Thymus (tissue), 11 donors: ENCODE measurements at regions not wholly inside any gene's neighbourhood (a gene's known extent, or its start where the extent isn't known, plus 50 kb on each side); places are given as distances from the start of the nearest gene placed in this dataset.

Experiments used
- DNase-seq, 9 donors: peaks; one replicate each; pipeline ENCODE4 v3.0.0-alpha.2; 2013; ENCODE audit warnings: low spot score in 9 of 9, low read depth in 6 of 9, missing footprints in 1 of 9
- H3K27ac ChIP-seq, 2 donors: one replicate each; pipeline ENCODE4 v1.5.1; 2013; ENCODE audit warnings: control low read depth in 1 of 2, low read depth in 1 of 2, low read length in 1 of 2, mild to moderate bottlenecking in 1 of 2, moderate library complexity in 1 of 2
- H3K27me3 ChIP-seq, 2 donors: one replicate each; pipeline ENCODE4 v1.5.1; 2013; ENCODE audit warnings: low read length in 1 of 2; ENCODE audit not compliant: control insufficient read depth in 2 of 2, insufficient read depth in 1 of 2
- H3K36me3 ChIP-seq, 2 donors: one replicate each; pipeline ENCODE4 v1.5.1; 2013; ENCODE audit warnings: low read length in 1 of 2, mild to moderate bottlenecking in 1 of 2, moderate library complexity in 1 of 2; ENCODE audit not compliant: control insufficient read depth in 2 of 2, insufficient read depth in 2 of 2
- H3K4me1 ChIP-seq, 2 donors: one replicate each; pipeline ENCODE4 v1.5.1; 2013; ENCODE audit warnings: low read length in 2 of 2; ENCODE audit not compliant: control insufficient read depth in 2 of 2, insufficient read depth in 2 of 2
- H3K4me3 ChIP-seq, 2 donors: one replicate each; pipeline ENCODE4 v1.5.1; 2013; ENCODE audit warnings: low read length in 2 of 2, control low read depth in 1 of 2, mild to moderate bottlenecking in 1 of 2
- H3K9me3 ChIP-seq, 2 donors: one replicate each; pipeline ENCODE4 v1.5.1; 2013; ENCODE audit warnings: low read length in 1 of 2, mild to moderate bottlenecking in 1 of 2; ENCODE audit not compliant: control insufficient read depth in 2 of 2, insufficient read depth in 1 of 2
- WGBS: extraction: QIAGEN DNeasy Blood & Tissue Kit; methylation state at CpG from one replicate; pipeline ENCODE4 v1.1.7; 2013; 5-methylcytosine and 5-hydroxymethylcytosine counted together
- donor health status: healthy.

- Histone ChIP-seq H3K27me3 (no peaks in the 10 kb centered on the region), H3K36me3 (no peaks in the 10 kb centered on the region), H3K27ac (no peak overlapping the region), H3K4me3 (no peak overlapping the region), H3K9me3 (no peaks in the 10 kb centered on the region), H3K4me1 (no peaks in the 10 kb centered on the region)
- DNase-seq, result no peak
- WGBS, result 94% methylated on average over 5 of the region's 5 CpGs
Measured at GRCh38 chr7:25820432-25821040, 331.5 kb upstream of the NFE2L3 start.

- H3K4me1 ChIP-seq, result no peaks in the 10 kb centered on the region
- no peaks in the 10 kb centered on the region for H3K27me3 ChIP-seq
- no peaks in the 10 kb centered on the region for H3K9me3 ChIP-seq
- no peak overlapping the region for H3K4me3 ChIP-seq
- WGBS, result 92% methylated on average over 3 of the region's 3 CpGs
- no peaks in the 10 kb centered on the region for H3K36me3 ChIP-seq
- no peak for DNase-seq
- no peak overlapping the region for H3K27ac ChIP-seq
Measured at GRCh38 chr7:25821225-25821624, 330.8 kb upstream of the NFE2L3 start.

GRCh38 chr7:25822823-25823222, 329.2 kb upstream of the NFE2L3 start:
- Histone ChIP-seq H3K27me3 (no peaks in the 10 kb centered on the region), H3K4me1 (no peaks in the 10 kb centered on the region), H3K36me3 (no peaks in the 10 kb centered on the region), H3K27ac (no peak overlapping the region), H3K4me3 (no peak overlapping the region), H3K9me3 (no peaks in the 10 kb centered on the region)
- DNase-seq, result no peak
- WGBS, result 93% methylated on average over 4 of the region's 4 CpGs

- Histone ChIP-seq H3K4me1 (no peaks in the 10 kb centered on the region), H3K27ac (no peak overlapping the region), H3K27me3 (no peaks in the 10 kb centered on the region), H3K9me3 (no peaks in the 10 kb centered on the region), H3K4me3 (no peak overlapping the region), H3K36me3 (no peaks in the 10 kb centered on the region)
- no peak for DNase-seq
Measured at GRCh38 chr7:25823571-25823970, 328.4 kb upstream of the NFE2L3 start.

GRCh38 chr7:25828468-25828867, 323.5 kb upstream of the NFE2L3 start:
- no peak overlapping the region for H3K27ac ChIP-seq
- no peak overlapping the region for H3K4me3 ChIP-seq
- no peaks in the 10 kb centered on the region for H3K4me1 ChIP-seq
- no peaks in the 10 kb centered on the region for H3K27me3 ChIP-seq
- DNase-seq, result no peak
- 94% methylated on average over 1 of the region's 1 CpG for WGBS
- no peaks in the 10 kb centered on the region for H3K9me3 ChIP-seq
- no peaks in the 10 kb centered on the region for H3K36me3 ChIP-seq

- Histone ChIP-seq H3K27me3 (no peaks in the 10 kb centered on the region), H3K27ac (no peak overlapping the region), H3K4me3 (no peak overlapping the region), H3K36me3 (no peaks in the 10 kb centered on the region), H3K9me3 (no peaks in the 10 kb centered on the region), H3K4me1 (no peaks in the 10 kb centered on the region)
- DNase-seq, result no peak
Measured at GRCh38 chr7:25829663-25830062, 322.3 kb upstream of the NFE2L3 start.

GRCh38 chr7:25830215-25830614, 321.8 kb upstream of the NFE2L3 start:
- no peak overlapping the region for H3K4me3 ChIP-seq
- no peaks in the 10 kb centered on the region for H3K36me3 ChIP-seq
- no peak for DNase-seq
- no peaks in the 10 kb centered on the region for H3K27me3 ChIP-seq
- no peaks in the 10 kb centered on the region for H3K4me1 ChIP-seq
- WGBS, result 73% methylated on average over 3 of the region's 3 CpGs
- no peak overlapping the region for H3K27ac ChIP-seq
- no peaks in the 10 kb centered on the region for H3K9me3 ChIP-seq

- no peaks in the 10 kb centered on the region for H3K4me1 ChIP-seq
- no peak overlapping the region for H3K27ac ChIP-seq
- no peak for DNase-seq
Measured at GRCh38 chr7:25831062-25831691, 320.8 kb upstream of the NFE2L3 start.

GRCh38 chr7:25831831-25832411, 320.1 kb upstream of the NFE2L3 start:
- Histone ChIP-seq H3K4me1 (no peaks in the 10 kb centered on the region), H3K36me3 (no peaks in the 10 kb centered on the region), H3K27me3 (no peaks in the 10 kb centered on the region), H3K4me3 (no peak overlapping the region), H3K9me3 (no peaks in the 10 kb centered on the region), H3K27ac (no peak overlapping the region)
- 89% methylated on average over 8 of the region's 8 CpGs for WGBS
- no peak for DNase-seq

More at GRCh38 chr7:25831062-25831691, 320.8 kb upstream of the NFE2L3 start:
- no peaks in the 10 kb centered on the region for H3K36me3 ChIP-seq
- no peak overlapping the region for H3K4me3 ChIP-seq
- H3K9me3 ChIP-seq, result no peaks in the 10 kb centered on the region
- H3K27me3 ChIP-seq, result no peaks in the 10 kb centered on the region
- 90% methylated on average over 6 of the region's 6 CpGs for WGBS
